ENCODE measurements at regions not wholly inside any gene's neighbourhood (a gene's known extent, or its start where the extent isn't known, plus 50 kb on each side); places are given as distances from the start of the nearest gene placed in this dataset.
A peak's percentile ranks its signal among the peaks of the same experiment; 100 is the strongest.

DNA sequence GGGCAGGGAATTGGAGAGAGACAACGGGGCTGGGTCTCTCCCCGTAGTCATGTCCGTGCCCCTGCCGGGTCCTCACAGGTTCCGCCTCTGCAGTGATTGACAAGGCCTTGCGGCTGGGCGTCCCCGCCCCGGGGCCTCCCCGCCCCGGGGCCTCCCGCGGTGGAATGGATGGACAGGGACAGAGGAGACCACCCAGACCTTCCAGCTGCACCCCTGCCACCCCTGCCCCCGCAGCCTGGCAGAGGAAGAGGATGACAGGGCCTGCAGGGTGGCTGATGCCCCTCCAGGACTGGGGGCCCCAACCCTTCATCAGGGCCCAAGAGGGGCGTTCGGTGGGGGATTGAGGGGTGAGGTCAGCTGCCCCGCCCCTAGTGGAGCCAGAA is 216.4 kb upstream of the CIBAR2 start:
- no peak for DNase-seq

GRCh38 chr16:85329059-85329812 is 217.0 kb upstream of the CIBAR2 start:
- DNase-seq = peak; percentile 58

DNA sequence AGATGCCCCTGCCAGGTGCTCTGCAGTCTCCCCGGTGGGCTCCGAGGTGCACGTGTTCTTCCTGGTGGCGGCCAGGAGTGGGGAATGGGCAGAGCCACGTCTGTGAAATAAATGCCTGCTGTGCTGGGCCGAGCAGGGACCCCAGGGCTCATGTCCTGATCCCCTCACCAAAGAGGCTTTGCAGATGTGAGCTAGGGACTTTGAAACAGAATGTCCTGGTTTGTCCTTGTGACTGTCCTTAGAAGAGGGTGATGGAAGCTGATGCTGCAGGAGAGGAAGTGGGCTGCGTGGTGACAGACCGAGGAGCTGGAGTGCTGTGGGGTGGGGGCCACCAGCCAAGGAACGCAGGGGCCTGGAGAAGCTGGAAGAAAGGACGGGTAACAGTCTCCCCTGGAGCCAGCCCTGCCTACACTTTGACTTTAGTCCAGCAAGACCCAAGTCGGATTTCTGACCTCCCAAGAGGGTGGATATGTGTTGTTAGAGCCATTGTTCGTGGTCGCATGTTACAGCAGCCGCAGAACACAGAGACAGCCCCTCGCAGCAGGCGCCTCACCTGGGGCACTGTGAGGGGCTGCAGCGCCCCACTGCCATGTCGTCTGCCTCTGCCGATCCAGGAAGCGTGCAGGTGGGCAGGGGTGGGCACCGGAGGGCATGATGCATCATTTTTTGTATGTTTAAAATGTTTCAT is 217.9 kb upstream of the CIBAR2 start:
- no peak for DNase-seq

DNA sequence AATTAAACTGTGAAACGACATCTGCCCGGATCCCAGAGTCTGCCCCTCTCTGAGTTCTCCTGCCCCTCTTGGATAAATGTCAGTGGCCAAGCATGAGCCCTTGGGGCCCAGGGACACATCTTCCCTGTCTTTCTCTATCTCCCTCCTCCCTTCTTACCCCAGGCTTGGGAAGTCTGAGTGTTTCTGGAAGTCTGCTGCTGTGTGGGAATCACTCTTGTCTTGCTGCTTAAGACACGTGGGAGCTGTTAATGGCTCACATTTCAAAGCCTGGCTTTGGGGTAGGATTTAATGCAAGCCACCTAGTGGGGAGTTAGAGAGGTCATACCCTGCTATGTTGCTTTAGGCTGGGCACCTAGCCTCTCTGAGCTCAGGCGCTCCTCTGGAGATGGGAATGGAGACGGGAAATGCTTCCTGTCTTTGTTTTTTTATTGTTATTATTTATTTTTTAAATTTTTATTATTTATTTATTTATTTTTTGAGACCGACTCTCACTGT is 218.5 kb upstream of the CIBAR2 start:
- DNase-seq = peak; percentile 86

- no peak for DNase-seq
Measured at GRCh38 chr16:85331688-85332087, 219.4 kb upstream of the CIBAR2 start.

DNA sequence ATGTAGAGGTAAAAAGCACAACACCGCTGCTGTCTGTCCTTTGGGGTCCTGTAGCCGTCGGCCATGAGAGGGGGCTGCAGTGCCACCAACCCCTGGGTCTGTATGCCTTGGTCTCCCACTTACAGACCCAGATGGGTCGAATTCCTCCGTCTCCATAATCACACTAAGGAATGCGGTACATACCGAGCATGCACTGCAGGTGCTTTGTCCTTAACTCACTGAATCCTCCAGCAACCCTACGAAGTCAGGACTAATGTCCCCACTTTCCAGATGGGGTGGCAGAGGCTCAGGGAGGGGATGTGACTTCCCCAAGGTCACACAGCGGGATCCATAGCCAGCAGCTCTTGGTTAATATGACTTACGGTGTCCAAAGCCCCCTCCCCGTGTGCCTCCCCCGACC is 219.9 kb upstream of the CIBAR2 start:
- DNase-seq = no peak

- no peak for DNase-seq
Measured at GRCh38 chr16:85333337-85333736, 221.1 kb upstream of the CIBAR2 start.

- no peak for DNase-seq
Measured at GRCh38 chr16:85333744-85334640, 221.7 kb upstream of the CIBAR2 start.

GRCh38 chr16:85334718-85335583 is 222.7 kb upstream of the CIBAR2 start:
- no peak for DNase-seq

DNA sequence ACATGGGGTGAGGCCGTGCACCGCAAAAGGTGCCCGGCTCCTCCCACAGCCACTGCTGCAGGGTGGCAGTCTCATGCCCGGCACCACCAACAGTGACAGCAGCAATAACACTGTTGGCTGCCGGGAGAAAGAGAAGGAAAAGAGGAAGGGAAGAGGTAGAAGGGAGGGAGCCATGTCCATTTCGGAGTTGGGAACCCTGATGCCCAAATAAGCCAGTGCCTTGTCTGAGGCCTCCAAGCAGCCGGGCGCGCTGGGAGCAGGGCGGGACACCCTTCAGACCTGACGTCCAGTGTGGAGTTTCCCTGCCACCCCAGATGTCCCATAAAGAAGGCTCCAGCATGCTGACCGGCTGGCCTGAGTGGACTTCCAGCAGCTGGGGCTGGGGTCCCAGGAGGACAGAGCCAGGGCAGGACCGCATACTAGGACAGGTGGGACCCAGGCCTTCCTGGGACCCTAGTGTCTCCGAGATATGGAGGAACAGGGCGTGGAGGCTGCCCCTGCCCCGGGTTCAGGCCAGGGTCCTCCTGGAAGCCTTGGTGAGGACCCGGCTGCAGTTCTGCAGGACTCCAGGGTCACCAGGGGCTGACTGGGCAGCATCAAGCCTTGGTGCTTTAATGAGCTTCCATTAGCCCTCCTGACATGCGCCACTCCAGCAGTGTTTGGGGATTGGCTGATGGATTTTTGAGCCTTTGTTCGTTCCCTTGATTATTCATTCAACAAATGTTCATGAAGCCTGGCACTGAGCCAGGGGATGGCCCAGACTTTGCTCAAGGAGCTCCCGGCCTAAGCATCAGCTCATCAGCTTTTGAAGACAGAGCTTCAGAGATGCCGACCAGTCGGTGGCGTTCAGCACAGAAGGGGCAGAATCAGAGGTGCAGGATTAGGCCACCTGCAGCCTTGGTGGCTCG is 223.6 kb upstream of the CIBAR2 start:
- DNase-seq = peak; percentile 55

DNA sequence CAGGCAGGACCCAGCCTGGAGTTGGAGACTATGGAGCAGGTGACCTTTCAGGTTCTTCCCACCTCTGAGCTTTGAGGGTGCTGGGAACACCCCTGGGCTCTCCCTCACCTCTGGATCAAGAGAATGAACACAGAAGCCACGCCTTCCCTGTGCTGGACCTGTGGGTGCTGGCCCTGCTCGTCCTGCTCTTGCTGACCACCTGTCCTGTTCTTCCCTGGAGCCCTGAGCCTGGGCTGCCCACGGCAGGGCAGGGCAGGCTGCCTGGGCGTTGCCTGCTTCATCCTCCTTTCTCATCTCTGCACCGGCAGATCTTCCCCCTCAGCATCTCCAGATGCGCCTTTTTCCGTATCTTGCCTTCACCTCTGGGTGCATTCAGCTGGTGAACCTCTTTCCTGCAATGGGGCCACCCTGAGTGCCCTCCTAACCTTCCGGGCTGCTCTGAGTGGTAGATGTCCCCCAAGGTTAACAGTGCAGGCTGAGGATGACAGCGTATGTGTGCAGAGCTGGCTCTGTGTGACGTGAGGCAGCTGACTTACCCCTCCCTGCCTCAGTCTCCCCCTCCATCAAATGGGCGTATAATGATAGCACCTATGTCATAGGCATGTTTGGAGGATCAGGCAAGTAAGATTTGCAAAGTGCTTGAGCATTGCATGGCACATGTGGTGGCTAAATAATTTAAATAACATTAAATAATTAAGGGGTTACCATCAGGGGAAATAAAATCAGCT is 225.8 kb upstream of the CIBAR2 start:
- DNase-seq = no peak

- no peak for DNase-seq
Measured at GRCh38 chr16:85338638-85338982, 226.3 kb upstream of the CIBAR2 start.

DNA sequence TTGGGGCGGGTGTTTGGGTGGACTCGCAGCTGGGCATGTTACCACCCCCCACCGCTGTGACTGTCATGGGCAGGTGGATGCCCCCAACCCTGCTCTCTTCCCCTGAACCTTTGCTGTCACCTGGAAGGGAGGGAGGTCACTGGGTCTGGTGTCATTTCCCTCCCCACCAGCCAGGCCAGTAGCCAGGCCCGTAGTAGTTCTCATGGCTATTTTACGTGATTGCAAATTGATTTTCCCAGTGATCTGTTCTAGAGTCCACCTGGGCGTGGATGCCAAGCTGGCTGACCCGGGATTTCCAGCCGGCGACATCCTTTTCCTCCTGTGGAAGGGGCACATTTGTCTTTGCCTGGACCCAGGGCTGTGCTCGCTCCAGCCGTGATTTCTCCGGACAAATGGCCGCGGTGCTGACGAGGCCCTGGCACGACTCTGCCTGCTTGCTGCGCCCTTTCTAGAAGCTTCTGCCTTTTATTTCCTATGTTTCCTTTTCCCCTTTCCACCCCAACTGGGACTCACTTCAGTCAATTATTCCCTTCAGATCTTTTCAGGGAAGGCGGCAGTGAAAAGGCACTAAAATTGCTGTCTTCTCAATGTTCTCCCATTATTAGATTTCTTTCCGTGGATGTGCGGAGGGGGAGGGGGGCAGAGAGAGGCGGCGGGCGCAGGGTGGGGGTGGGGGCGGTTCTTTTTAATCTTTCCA is 226.9 kb upstream of the CIBAR2 start:
- no peak for DNase-seq

DNA sequence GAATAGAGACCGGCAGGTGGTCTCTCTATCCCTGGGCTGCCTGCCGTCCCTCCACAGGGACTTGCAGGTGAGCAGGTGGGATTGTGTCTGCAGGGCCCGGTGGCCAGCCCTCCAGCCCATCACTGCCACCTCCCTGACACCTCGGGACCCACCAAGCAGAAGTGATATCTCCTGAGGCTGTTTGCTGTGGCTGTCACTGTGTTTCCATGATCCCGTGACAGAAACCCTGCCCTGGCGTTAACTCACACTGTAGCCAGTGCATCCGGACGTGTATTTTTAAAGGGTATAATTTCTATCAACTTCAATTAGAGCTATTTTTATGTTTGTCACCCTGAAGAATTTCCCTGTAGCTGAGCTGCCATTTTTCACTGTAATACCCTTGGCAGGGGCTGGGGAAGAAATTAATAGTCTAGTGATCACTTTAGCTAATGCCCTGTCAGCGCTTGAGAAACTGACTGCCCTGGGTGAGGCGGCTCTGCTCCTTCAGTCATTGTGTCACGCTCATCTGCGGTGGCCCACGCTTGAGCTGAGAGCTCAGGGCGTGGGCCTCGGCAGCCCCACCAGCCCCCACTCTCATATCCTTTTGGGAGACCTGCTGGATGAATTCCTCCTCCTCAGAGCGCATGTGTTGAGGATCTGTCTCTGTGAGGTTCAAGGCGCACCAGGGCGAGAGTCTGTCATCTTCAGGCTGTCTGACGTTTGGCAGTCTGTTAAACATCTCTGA is 229.9 kb upstream of the CIBAR2 start:
- no peak for DNase-seq

DNA sequence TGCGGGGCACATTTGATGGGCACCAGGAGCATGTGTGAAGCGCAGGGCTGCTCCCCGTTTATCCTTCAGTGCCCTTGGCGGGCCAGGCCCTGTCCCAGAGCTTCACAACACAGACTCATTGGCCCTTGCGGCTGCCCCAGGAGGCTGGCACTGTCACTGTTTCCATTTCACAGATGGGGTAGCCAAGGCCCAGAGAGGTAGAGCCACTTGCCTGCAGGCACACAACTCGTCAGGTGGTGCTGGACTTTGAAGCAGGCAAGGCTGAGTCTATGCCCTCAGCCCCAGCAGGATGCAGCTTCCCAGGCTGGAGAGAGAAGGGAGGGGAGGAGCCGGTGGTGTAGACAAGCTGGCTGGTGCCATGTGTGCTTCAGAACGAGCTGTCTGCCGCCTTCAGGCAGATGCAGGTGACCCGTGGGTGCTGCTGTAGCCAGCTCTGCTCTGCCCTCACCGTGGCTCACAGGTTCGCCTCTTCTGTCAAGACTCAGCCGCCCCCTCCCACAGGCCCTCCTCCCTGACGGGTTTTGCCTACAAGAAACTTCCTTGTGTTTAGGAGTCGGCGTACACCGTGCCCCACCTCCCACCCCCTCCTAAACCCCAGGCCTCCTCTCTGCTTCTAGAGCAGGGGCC is 232.3 kb upstream of the CIBAR2 start:
- DNase-seq = no peak

DNA sequence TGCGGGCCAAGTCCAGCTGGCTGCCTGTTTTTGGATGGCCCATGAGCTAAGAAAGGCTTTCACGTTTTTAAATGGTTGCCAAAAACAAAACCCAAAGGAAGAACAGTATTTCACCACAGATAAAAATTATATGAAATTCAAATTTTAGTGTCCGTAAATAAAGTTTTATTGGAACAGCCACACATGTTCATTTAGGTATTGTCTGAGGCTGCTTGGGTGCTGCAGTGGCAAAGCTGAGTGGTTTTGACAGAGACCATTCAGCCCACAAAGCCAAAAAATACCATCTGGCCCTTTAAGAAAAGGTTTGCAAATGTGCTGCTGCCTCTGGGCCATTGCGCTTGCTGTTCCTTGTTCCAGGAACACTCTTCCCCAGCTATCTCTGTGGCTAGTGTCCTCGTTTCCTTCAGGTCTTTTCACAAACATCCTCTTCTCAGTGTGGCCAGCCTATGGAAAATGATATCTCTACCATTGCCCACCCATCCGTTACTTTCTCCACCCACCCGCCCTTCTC is 232.9 kb upstream of the CIBAR2 start:
- no peak for DNase-seq

DNA sequence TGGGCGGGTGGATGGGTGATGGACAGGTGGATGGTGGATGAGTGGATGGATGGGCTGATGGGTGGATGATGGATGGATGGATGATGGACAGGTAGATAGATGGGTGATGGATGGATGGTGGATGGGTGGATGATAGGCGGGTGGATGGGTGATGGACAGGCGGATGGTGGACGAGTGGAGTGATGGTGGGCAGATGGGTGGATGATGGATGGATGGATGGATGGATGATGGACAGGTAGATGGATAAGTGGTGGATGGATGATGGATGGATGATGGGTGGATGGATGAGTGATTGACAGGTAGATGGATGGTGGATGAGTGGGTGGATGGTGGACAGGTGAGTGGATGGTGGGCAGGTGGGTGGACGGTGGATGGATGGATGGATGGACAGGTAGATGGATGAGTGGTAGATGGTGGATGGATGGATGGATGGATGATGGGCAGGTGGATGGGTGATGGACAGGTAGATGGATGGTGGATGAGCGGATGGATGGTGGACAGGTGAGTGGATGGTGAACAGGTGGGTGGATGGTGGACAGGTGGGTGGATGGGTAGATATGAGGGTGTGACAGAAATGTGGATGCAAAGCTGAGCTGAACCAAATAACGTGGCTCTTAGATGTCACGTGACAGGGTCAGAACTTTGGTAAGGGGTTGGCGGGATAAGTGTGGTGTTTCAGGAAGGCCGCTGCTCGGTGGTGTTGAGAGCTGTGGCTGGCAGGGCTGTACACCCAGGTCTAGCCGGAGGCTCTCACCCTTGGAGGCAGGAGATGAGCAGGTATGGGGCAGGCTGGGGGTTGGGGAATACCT is 234.3 kb upstream of the CIBAR2 start:
- DNase-seq = no peak

GRCh38 chr16:85347213-85347591 is 234.9 kb upstream of the CIBAR2 start:
- no peak for DNase-seq
